Large intestine (tissue), 3 donors: ENCODE measurements at regions not wholly inside any gene's neighbourhood (a gene's known extent, or its start where the extent isn't known, plus 50 kb on each side); places are given as distances from the start of the nearest gene placed in this dataset.

Source experiments
- DNase-seq, 2 donors: peaks; one replicate each; pipeline versions ENCODE4 v3.0.0 to v3.0.0-alpha.2; 2013
- H3K27ac ChIP-seq: one replicate; pipeline ENCODE4 v1.5.1; 2013; ENCODE audit warnings: low read length
- H3K27me3 ChIP-seq: 2 replicates; pipeline ENCODE4 v1.6.1; 2013; ENCODE audit warnings: low read length; ENCODE audit not compliant: control insufficient read depth, insufficient read depth
- H3K36me3 ChIP-seq: 2 replicates; pipeline ENCODE4 v1.6.1; 2013; ENCODE audit warnings: low read length; ENCODE audit not compliant: control insufficient read depth, insufficient read depth
- H3K4me1 ChIP-seq: one replicate; pipeline ENCODE4 v1.6.1; 2013; ENCODE audit warnings: low read length; ENCODE audit not compliant: control insufficient read depth, insufficient read depth
- H3K4me3 ChIP-seq: one replicate; pipeline ENCODE4 v1.5.1; 2013; ENCODE audit warnings: low read length
- H3K9me3 ChIP-seq: one replicate; pipeline ENCODE4 v1.6.1; 2013; ENCODE audit warnings: mild to moderate bottlenecking, low read depth, low read length, moderate library complexity; ENCODE audit not compliant: control insufficient read depth
- WGBS: methylation state at CpG from one replicate; pipeline ENCODE4 v1.1.5; 2013; ENCODE audit warnings: low lambda C conversion rate; ENCODE audit not compliant: insufficient coverage; 5-methylcytosine and 5-hydroxymethylcytosine counted together

GRCh38 chr12:68102731-68103130 lies 56.8 kb downstream of the IFNG start:
- H3K9me3 ChIP-seq = no peaks in the 10 kb centered on the region
- WGBS = 60% methylated on average over 1 of the region's 2 CpGs
- H3K4me1 ChIP-seq = no peaks in the 10 kb centered on the region
- H3K27me3 ChIP-seq = no peaks in the 10 kb centered on the region
- H3K27ac ChIP-seq = no peak overlapping the region
- H3K4me3 ChIP-seq = no peak overlapping the region
- H3K36me3 ChIP-seq = no peaks in the 10 kb centered on the region
- no peak for DNase-seq

DNA sequence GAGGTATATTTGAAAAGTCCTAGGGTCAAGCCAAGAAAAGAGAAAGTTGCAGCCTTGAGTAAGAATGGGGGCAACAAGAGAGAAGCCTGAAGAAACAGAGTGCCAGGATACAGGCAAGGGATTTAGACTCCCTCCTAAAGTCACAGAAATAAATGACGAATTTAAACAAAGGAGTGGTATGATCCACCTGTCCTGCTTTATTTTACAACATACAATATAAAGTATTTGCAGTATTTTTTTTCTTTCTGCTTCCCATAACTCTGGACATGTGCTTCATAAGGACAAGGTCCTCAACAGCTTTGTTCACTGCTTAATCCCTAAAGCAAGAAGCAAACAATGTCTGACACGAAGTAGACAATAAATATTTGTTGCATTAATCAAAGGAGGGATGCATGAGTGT lies 57.4 kb downstream of the IFNG start:
- no peak overlapping the region for H3K4me3 ChIP-seq
- no peaks in the 10 kb centered on the region for H3K36me3 ChIP-seq
- peak in 1 of 2 donors; percentile 39 for DNase-seq
- WGBS = 20% methylated on average over 1 of the region's 2 CpGs
- no peaks in the 10 kb centered on the region for H3K9me3 ChIP-seq
- no peak overlapping the region for H3K27ac ChIP-seq
- no peaks in the 10 kb centered on the region for H3K4me1 ChIP-seq
- H3K27me3 ChIP-seq = no peaks in the 10 kb centered on the region

GRCh38 chr12:68100241-68100640 lies 59.3 kb downstream of the IFNG start:
- no peaks in the 10 kb centered on the region for H3K4me1 ChIP-seq
- no peaks in the 10 kb centered on the region for H3K36me3 ChIP-seq
- 33% methylated on average over 1 of the region's 3 CpGs for WGBS

DNA sequence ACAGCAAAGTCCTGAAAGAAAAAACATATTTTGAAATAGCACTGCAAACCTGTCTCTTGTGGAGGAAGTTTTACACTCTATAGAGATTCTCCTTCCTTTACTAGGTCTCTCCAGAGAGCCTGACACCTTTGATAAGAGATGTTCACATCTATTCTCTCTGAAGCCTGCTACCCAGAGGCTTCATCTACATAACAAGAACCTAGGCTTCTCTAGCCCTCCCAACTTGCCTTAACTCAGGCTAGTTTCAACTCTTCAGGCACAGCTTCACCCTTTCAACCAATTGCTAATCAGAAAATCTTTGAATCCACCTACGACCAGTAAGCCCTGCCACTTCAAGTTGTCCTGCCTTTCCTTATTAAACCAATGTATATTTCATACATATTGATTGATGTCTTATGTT lies 60.6 kb downstream of the IFNG start:
- no peaks in the 10 kb centered on the region for H3K36me3 ChIP-seq
- no peak for DNase-seq
- H3K4me1 ChIP-seq = no peaks in the 10 kb centered on the region
- H3K9me3 ChIP-seq = no peaks in the 10 kb centered on the region
- H3K4me3 ChIP-seq = no peak overlapping the region
- H3K27ac ChIP-seq = no peak overlapping the region
- 80% methylated on average over 1 of the region's 1 CpG for WGBS
- no peaks in the 10 kb centered on the region for H3K27me3 ChIP-seq

More at GRCh38 chr12:68100241-68100640, 59.3 kb downstream of the IFNG start:
- no peaks in the 10 kb centered on the region for H3K27me3 ChIP-seq
- no peak overlapping the region for H3K27ac ChIP-seq
- H3K9me3 ChIP-seq = no peaks in the 10 kb centered on the region
- no peak overlapping the region for H3K4me3 ChIP-seq
- DNase-seq = no peak

GRCh38 chr12:68097386-68097785 lies 62.2 kb downstream of the IFNG start:
- 100% methylated on average over 1 of the region's 2 CpGs for WGBS

DNA sequence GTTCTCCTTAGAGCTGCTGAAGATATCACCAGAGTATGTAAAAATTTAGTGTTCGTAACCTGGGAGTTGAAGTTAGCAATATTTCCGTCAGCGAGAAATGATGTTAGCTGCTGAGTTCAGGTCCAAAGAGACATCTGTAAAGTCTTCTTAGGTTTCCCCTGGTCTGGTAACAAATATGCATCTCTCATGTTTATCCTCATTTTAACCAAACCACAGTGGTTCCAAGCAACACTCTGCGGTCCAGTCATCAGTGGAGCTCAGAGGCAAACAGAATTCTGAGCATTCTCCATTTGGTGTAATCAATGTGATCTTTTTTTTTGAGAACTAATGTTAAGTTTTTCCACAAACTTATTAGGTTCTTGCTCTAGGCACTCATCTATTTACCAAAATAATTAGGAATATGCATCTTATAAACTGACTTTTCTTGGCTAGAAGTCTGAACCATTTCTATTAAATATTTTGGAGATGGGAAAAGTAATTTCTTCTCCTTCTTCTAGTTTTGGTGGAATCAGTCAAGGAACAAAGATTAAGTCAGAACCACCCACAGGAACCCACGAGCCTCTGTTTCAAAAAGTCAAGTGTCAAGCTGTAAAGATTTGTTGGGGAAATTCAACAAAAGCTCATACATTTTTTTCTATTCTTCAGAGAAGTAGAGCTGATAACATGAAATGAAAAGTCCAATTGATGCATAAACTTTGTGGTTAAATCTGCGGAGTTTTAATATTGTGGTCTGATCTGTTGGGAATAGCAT lies 64.7 kb downstream of the IFNG start:
- 100% methylated on average over 2 of the region's 6 CpGs for WGBS

More at GRCh38 chr12:68097386-68097785, 62.2 kb downstream of the IFNG start:
- H3K27ac ChIP-seq = no peak overlapping the region
- H3K4me3 ChIP-seq = no peak overlapping the region
- no peaks in the 10 kb centered on the region for H3K4me1 ChIP-seq
- H3K36me3 ChIP-seq = no peaks in the 10 kb centered on the region
- H3K27me3 ChIP-seq = no peaks in the 10 kb centered on the region
- H3K9me3 ChIP-seq = no peaks in the 10 kb centered on the region
- DNase-seq = no peak

DNA sequence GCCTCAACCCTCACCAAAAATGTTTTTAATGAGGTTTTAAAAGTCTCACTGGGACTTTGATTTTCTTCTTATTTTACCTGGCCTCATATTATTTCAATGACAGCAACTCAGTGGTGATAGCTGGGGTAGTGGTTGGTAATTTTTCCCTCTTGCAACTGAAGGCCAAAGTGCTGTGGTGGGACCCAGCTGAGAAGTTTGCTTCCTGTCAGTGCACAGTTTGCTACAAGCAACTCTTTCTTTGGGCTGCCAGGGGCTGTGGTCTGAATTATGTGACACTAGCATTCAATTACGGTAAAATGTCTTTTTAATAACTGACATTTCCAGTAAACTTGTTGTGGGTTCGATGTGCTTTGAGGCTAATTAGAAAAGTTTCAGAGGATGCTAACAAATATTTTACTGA lies 65.3 kb downstream of the IFNG start:
- no peaks in the 10 kb centered on the region for H3K27me3 ChIP-seq
- H3K27ac ChIP-seq = no peak overlapping the region
- H3K9me3 ChIP-seq = peaks cover 3% of the 10 kb centered on the region
- WGBS = no CpG with 5 or more reads among the region's 2 CpGs
- no peaks in the 10 kb centered on the region for H3K36me3 ChIP-seq
- no peak overlapping the region for H3K4me3 ChIP-seq
- no peaks in the 10 kb centered on the region for H3K4me1 ChIP-seq
- no peak for DNase-seq

More for the DNA sequence above, 64.7 kb downstream of the IFNG start:
- no peak for DNase-seq
- no peak overlapping the region for H3K27ac ChIP-seq
- H3K4me3 ChIP-seq = no peak overlapping the region
- H3K4me1 ChIP-seq = no peaks in the 10 kb centered on the region
- H3K36me3 ChIP-seq = no peaks in the 10 kb centered on the region
- no peaks in the 10 kb centered on the region for H3K27me3 ChIP-seq
- H3K9me3 ChIP-seq = no peaks in the 10 kb centered on the region

DNA sequence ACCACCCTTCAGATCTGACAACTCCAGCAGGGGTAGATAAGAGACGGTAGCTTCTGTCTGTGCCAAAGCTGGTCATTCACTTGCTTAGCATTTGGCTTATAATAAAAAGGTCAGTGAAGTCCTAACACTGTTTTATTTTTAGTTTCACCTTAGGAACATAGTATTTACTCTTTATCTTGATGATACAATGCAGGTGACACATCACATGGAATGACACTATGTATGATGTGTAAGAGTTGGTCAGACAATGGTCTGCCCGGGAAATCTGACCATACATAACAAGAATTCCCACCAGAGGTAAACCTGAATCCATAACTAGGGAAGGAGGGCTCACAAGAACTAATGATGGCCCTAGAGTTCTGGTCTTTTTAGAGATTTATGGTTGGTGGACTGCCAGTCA lies 66.6 kb downstream of the IFNG start:
- WGBS = no CpG with 5 or more reads among the region's 2 CpGs
- no peak for DNase-seq
- Histone ChIP-seq H3K9me3 (peaks cover 3% of the 10 kb centered on the region), H3K27me3 (no peaks in the 10 kb centered on the region), H3K4me3 (no peak overlapping the region), H3K36me3 (no peaks in the 10 kb centered on the region), H3K27ac (no peak overlapping the region), H3K4me1 (no peaks in the 10 kb centered on the region)

DNA sequence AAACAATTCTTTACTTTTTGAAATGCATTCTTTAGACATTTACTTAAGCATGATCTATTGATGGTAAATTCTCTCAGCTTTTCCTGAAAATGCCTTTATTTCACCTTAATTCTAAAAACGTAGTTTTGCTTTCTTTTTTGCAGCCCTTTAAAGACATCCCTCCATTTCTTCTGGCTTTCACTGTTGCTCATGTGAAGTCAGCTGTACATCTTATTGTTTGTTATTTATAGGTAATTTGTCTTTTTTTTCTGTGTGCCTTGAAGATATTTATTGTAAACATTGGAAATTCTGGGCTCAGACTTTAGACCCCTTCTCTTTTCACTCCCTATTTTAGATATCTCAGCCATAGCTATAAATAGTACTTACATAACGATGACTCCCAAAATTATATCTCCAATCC lies 70.4 kb downstream of the IFNG start:
- Histone ChIP-seq H3K9me3 (peaks cover 3% of the 10 kb centered on the region), H3K4me3 (no peak overlapping the region), H3K4me1 (no peaks in the 10 kb centered on the region), H3K36me3 (no peaks in the 10 kb centered on the region), H3K27ac (no peak overlapping the region), H3K27me3 (no peaks in the 10 kb centered on the region)
- WGBS = 83% methylated on average over 1 of the region's 2 CpGs
- DNase-seq = no peak

GRCh38 chr12:68086019-68086603 lies 73.4 kb downstream of the IFNG start:
- Histone ChIP-seq H3K4me1 (no peaks in the 10 kb centered on the region), H3K9me3 (peaks cover 9% of the 10 kb centered on the region), H3K27ac (no peak overlapping the region), H3K36me3 (no peaks in the 10 kb centered on the region), H3K4me3 (no peak overlapping the region), H3K27me3 (no peaks in the 10 kb centered on the region)
- no CpG with 5 or more reads among the region's 3 CpGs for WGBS
- no peak for DNase-seq

DNA sequence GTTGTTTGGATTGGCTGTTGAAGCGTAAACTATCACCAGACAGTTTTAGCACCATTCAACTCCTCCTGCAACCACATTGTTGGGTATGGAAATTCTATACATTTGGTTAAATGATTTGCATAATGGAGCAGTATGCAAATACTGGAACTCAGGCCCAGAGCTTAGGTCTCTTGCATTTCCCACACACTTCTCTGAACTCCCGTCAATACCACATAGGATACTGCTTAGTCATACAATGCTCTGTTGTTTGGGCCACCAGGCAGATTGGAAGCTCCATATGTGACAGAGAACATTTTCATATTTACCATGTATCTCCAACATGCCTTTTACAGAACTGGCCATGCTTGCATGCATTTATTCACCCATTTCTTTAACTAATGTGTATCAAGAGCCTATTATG lies 78.0 kb downstream of the IFNG start:
- H3K36me3 ChIP-seq = no peaks in the 10 kb centered on the region
- WGBS = no CpG with 5 or more reads among the region's 2 CpGs
- no peak overlapping the region for H3K27ac ChIP-seq
- peaks cover 6% of the 10 kb centered on the region for H3K9me3 ChIP-seq
- H3K27me3 ChIP-seq = no peaks in the 10 kb centered on the region
- DNase-seq = no peak
- no peak overlapping the region for H3K4me3 ChIP-seq
- H3K4me1 ChIP-seq = peaks cover 4% of the 10 kb centered on the region
